BJ (cell line): ENCODE measurements at regions not wholly inside any gene's neighbourhood (a gene's known extent, or its start where the extent isn't known, plus 50 kb on each side); places are given as distances from the start of the nearest gene placed in this dataset.

Source experiments
- CTCF ChIA-PET: fragments of 350-600 bp; formaldehyde crosslinking; extraction: SDS; loops from one replicate; lab custom pipeline; 2021; ENCODE audit warnings: antibody characterized with exemption, inconsistent platforms; lab: Yijun Ruan, JAX
- POLR2A ChIA-PET: fragments of 300-600 bp; sonication (Branson Sonifier 250); formaldehyde crosslinking; extraction: SDS; loops from one replicate; lab custom pipeline; 2021; ENCODE audit warnings: antibody characterized with exemption; lab: Charles Lee
- DNase-seq: peaks from one replicate; pipeline ENCODE4 v3.0.0-alpha.2; 2011; ENCODE audit warnings: low read depth
- H3K27me3 ChIP-seq: 2 replicates; pipeline ENCODE4 v1.6.0; 2011; ENCODE audit warnings: low read length; ENCODE audit not compliant: control insufficient read depth, insufficient read depth
- H3K36me3 ChIP-seq: 2 replicates; pipeline ENCODE4 v1.5.1; 2011; ENCODE audit warnings: low read length; ENCODE audit not compliant: control insufficient read depth, insufficient read depth
- H3K4me3 ChIP-seq: 2 replicates; pipeline ENCODE4 v1.5.1; 2011; ENCODE audit warnings: low read depth, mild to moderate bottlenecking, control low read depth, low read length
- TF ChIP-seq, protein P1 (sequence below): IDR thresholded peaks from 2 replicates; pipeline ENCODE4 v1.5.1; 2011; ENCODE audit warnings: low read depth, mild to moderate bottlenecking, control low read depth, inconsistent platforms, low read length, moderate library complexity; ENCODE audit not compliant: insufficient read depth

DNA sequence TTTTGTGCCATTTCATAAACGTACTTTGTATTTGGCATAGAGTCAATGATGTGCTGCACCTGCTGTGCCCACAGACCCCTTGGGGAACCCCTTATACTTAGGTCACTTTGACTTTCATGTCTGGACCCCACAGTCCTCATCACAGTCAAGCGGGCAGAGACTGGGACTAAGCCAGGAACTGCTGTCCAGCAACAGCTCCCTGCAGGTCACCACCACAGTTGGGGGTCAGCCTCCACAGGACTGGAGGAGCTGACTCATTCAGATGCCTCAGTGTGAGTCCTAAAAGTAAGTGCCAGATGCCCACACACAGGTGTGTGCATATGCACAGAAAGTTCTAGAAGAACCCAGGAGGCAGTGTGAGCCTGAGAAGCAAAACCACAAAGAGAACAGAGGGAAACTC, 339.8 kb downstream of the GABRB3 start:
- H3K36me3 ChIP-seq, result no peaks in the 10 kb centered on the region
- no peak for DNase-seq
- no peaks in the 10 kb centered on the region for H3K27me3 ChIP-seq
- TF ChIP-seq, protein P1, sequence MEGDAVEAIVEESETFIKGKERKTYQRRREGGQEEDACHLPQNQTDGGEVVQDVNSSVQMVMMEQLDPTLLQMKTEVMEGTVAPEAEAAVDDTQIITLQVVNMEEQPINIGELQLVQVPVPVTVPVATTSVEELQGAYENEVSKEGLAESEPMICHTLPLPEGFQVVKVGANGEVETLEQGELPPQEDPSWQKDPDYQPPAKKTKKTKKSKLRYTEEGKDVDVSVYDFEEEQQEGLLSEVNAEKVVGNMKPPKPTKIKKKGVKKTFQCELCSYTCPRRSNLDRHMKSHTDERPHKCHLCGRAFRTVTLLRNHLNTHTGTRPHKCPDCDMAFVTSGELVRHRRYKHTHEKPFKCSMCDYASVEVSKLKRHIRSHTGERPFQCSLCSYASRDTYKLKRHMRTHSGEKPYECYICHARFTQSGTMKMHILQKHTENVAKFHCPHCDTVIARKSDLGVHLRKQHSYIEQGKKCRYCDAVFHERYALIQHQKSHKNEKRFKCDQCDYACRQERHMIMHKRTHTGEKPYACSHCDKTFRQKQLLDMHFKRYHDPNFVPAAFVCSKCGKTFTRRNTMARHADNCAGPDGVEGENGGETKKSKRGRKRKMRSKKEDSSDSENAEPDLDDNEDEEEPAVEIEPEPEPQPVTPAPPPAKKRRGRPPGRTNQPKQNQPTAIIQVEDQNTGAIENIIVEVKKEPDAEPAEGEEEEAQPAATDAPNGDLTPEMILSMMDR, result no peak
- no peak overlapping the region for H3K4me3 ChIP-seq
- ChIA-PET POLR2A (no interaction called here), CTCF (no interaction called here)

DNA sequence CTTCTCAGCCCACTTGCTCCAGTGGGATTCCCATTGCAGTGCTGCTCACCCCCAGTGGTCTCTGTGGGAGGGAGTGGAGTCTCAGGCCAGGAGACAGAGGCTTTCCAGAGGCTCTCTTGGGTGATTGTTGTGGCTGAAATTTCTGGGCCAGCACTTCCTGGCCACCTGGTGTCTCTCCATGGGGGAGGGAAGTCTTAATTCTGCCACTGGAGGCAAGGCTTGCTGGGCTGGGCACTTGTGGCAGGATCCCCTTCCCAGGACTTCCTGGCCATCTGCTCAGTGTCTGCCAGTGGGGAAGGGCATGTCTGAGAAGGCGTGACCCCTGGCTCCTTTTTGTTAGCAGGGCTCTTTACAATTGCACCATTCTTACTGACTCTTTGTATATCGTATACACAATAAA, 351.8 kb downstream of the GABRB3 start:
- Histone ChIP-seq H3K4me3 (no peak overlapping the region), H3K36me3 (no peaks in the 10 kb centered on the region), H3K27me3 (no peaks in the 10 kb centered on the region)
- no peak for DNase-seq
- ChIA-PET CTCF (no interaction called here), POLR2A (no interaction called here)
- TF ChIP-seq, protein P1, result no peak

DNA sequence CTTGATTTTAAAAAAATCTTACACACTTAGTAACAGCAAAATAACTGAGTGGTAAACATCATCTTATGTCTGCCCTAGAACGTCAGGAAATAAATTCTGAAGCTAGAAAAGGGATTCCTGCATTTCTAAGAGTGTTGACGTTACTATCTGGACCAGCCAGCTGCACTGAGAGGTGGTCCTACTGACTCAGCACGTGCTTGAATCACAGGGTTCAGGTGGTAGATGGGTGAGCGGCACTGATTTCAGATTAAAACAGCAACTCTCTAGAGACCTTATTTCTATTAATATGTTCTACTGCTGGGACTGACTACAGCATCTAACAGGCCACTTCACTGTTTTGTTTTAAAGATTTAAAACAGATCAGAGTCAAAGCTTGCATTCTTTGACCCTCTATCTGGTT, 377.2 kb downstream of the GABRB3 start:
- CTCF ChIA-PET, result no interaction called here
- TF ChIP-seq, protein P1, result no peak
- no peaks in the 10 kb centered on the region for H3K27me3 ChIP-seq
- H3K4me3 ChIP-seq, result no peak overlapping the region
- POLR2A ChIA-PET, result no interaction called here
- DNase-seq, result no peak
- no peaks in the 10 kb centered on the region for H3K36me3 ChIP-seq

DNA sequence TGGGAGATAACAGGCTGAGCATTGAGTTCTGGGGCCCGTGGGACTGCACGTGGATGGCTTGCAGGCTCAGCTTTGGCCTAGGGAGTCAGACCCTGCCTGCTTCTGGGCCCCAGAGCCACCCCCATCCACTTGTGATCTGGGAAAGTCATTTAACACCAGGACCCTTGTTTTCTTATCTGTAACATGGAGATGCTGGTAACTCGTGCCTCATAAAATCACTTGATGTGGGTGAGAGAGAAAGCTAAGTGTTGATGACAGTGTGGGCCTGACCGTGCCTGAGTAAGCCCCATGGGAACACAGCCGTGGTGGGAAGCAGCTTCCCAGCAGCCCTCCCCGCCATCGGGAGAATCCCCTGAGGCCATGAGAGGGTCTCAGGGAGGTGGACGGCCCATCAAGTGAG, 378.1 kb downstream of the GABRB3 start:
- POLR2A ChIA-PET, result no interaction called here
- DNase-seq, result no peak
- Histone ChIP-seq H3K27me3 (no peaks in the 10 kb centered on the region), H3K4me3 (no peak overlapping the region), H3K36me3 (no peaks in the 10 kb centered on the region)
- TF ChIP-seq, protein P1, result no peak
- CTCF ChIA-PET, result no interaction called here

DNA sequence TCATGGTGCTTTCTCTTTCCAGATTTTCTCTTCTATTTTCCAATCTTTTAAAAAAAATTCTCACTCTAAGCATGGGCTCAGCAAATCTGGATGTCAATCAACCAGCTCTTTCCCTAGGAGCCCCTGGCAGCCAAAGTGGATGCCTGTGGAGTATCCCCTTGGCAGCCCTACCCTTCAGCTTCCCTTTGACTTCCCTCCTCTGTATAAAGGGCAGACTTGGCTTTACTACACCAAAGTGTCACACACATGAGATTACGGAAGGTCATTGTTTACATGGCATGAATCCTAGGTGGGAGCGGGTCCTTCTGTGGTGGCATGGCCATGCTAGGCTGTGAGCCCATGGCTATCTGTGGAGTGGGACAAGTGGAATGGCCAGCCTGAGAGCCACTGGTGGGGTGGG, 379.9 kb downstream of the GABRB3 start:
- no peak overlapping the region for H3K4me3 ChIP-seq
- DNase-seq, result no peak
- no peaks in the 10 kb centered on the region for H3K27me3 ChIP-seq
- ChIA-PET POLR2A (no interaction called here), CTCF (no interaction called here)
- TF ChIP-seq, protein P1, result no peak
- no peaks in the 10 kb centered on the region for H3K36me3 ChIP-seq
